Mammary epithelial cell (primary cell): ENCODE measurements at regions not wholly inside any gene's neighbourhood (a gene's known extent, or its start where the extent isn't known, plus 50 kb on each side); places are given as distances from the start of the nearest gene placed in this dataset.

Experiments used
- EZH2 ChIP-seq: IDR thresholded peaks from 2 replicates; pipeline ENCODE4 v1.6.1; 2012; ENCODE audit warnings: low read length, inconsistent platforms, borderline replicate concordance
- TF ChIP-seq, protein P1 (sequence below), 2 donors: IDR thresholded peaks in 1 of 2; conservative IDR thresholded peaks in 1 of 2; 2 replicates each; pipeline ENCODE4 v1.5.1; 2011 to 2012; ENCODE audit warnings: inconsistent platforms in 2 of 2, low read length in 2 of 2, mild to moderate bottlenecking in 2 of 2, control low read depth in 1 of 2, low read depth in 1 of 2; ENCODE audit not compliant: insufficient read depth in 1 of 2; ENCODE audit errors: extremely low read depth in 1 of 2

DNA sequence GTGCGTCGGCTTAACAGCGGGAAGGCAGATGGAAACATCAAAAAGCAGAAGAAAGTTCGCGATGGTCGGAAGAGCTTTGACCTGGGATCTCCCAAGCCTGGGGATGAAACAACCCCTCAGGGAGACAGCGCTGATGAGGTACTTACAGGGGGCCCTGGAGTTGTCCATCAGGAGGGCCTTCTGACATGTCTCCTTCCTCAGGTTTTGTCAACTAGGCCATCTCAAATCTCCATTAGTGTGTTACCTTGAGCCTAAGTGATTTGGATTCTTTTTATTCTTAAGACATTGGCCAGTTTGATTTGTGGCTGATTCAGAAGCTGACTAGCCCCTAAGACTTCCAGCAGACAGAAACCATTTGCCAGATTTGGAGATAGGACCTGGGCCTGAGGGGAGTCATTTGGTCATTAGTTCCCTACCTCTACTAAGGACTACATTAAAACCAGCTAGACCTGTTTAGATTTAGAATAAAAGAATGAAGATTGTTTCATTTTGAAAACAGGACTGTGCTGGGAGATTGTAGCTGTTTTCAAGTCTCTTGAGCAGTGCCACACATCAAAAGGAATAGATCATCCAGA is 97.6 kb upstream of the UMPS start:
- TF ChIP-seq EZH2, result no peak
- TF ChIP-seq, protein P1, sequence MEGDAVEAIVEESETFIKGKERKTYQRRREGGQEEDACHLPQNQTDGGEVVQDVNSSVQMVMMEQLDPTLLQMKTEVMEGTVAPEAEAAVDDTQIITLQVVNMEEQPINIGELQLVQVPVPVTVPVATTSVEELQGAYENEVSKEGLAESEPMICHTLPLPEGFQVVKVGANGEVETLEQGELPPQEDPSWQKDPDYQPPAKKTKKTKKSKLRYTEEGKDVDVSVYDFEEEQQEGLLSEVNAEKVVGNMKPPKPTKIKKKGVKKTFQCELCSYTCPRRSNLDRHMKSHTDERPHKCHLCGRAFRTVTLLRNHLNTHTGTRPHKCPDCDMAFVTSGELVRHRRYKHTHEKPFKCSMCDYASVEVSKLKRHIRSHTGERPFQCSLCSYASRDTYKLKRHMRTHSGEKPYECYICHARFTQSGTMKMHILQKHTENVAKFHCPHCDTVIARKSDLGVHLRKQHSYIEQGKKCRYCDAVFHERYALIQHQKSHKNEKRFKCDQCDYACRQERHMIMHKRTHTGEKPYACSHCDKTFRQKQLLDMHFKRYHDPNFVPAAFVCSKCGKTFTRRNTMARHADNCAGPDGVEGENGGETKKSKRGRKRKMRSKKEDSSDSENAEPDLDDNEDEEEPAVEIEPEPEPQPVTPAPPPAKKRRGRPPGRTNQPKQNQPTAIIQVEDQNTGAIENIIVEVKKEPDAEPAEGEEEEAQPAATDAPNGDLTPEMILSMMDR (conservative IDR thresholded peaks at IDR 0.05 in 1 of 2, IDR thresholded peaks at IDR 0.05 in 1 of 2; ENCODE audit: extremely low read depth in 1 of 2, insufficient read depth in 1 of 2, low read depth in 1 of 2, low read length in 2 of 2), result no peak
